NCI-H2196 (cell line): ENCODE measurements at regions not wholly inside any gene's neighbourhood (a gene's known extent, or its start where the extent isn't known, plus 50 kb on each side); places are given as distances from the start of the nearest gene placed in this dataset.

ENCODE experiments used
- DNase-seq: peaks from one replicate; lab custom pipeline; 2025; ENCODE audit not compliant: unreplicated experiment; lab: John Stamatoyannopoulos, UW

DNA sequence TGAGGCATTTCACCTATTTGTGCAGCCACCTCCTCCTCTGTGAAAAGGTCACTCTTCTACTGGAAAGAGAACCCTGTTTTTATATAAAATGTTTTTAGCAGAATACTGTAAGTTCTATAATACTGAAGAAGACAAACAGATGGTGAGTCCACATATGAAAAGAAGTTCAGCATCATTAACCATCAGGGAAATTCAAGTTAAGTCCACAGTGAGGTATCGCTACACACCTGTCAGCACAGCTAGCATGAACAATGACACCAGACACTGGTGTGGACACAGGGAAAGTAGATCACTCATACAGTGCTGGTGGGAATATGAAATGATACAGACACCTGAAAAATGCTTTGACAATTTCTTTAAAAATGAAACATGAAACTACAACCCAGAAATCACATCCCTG lies 133.0 kb downstream of the MAD2L1 start:
- peak; percentile 76 for DNase-seq

DNA sequence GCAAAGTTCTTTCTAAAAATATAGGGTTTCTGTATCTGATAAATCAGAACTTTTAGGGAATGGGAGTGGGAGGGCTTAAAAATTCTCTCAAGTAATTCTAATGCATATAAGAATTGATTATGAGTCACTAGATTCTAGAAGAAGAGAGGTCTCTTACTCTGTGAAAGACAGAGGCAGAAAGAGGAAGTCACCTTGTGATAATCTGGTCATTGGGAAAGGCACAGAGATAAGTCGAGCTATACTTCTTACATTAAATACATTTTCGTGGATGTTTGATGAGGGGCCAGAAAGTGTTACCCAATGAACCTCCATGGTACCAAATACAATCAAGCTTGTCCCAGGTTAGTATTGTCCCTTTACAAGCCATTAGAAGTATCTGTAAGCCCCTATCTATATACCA lies 134.4 kb downstream of the MAD2L1 start:
- DNase-seq: no peak

DNA sequence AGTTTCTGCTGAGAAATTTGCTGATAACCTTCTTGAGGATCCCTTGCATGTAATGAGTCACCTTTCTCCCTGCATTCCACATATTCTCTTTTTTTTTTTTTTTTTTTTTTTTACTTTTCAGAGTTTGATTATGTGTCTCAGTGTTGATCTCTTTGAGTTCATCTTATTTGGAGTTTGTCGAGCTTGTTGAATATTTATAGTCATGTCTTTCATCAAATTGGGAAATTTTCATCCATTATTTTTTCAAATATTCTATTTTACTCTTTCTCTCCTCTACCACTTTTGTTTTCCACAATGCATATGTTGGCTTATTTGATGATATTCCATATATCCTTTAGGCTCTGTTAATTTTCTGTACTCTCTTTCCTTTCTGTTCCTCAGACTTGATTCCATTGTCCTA lies 136.1 kb downstream of the MAD2L1 start:
- no peak for DNase-seq

DNA sequence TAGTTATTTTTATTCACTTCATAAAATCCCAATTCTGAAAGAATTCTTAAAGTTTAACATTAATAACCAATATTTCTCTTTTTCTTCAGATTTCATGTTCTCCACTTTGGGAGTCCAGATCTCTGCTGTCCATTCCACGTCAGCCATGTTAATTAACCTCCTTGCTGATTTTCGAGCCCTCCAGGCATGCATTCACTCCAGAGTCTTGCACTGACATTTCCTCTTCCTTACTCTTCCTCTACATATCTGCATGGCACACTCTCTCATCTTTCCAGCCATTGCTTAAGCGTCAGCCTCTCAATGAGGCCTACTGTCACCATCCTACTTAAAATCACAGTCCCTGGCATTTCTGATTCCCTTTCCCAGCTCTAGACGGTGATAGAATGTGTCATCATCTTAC lies 144.8 kb downstream of the MAD2L1 start:
- no peak for DNase-seq

DNA sequence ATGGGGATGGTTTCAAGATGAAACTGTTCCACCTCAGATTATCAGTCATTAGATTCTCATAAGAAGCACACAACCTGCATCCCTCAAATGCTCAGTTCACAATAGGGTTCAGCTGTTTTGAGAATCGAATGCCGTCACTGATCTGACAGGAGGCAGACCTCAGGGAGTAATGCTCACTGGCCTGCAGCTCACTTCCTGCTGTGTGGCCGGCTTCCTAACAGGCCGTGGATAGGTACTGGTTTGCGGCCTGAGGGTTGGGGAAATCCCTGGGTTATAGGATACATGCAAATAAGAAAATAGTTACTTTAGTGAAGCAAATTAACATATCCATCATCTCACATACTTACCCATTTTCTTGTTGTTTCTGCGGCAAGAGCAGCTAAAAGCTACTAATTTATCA lies 160.4 kb downstream of the MAD2L1 start:
- DNase-seq: no peak

DNA sequence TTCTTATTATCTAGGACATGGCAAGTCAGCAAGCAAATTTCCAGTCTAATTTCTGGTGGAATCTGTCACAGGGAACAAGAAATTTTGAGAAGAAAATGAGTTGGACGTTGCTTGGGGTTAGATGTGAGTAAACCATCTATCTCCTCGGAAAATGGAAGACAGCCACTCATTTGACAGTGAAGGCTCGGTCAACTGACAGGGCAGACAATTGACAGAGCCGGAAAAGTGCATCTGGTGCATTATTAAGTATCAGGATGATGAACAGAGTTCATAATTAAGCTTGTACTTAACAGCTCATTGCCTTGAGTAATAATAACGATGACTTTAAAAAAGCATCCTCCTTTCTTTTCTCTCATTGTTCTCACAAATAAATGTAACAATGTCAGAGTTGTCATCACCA lies 168.4 kb downstream of the MAD2L1 start:
- DNase-seq: no peak

DNA sequence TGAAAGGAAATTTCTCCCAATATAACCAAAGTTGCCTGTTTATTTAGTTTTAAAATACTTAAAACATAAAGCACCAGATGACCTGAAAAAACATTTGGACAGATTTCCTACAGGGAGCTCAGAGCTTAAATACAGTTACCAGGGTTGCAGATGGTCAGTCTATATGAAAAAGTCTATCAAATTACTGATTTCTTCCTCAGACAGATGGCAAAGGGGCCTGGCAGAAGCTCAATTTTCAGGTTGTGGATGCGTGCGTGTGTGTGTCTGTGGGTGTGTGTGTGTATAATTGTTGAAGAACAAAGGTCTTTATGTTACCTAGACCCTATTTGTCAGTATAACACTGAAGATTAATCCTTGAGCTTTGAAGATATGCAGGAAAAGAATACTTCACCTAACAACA lies 169.4 kb downstream of the MAD2L1 start:
- no peak for DNase-seq

DNA sequence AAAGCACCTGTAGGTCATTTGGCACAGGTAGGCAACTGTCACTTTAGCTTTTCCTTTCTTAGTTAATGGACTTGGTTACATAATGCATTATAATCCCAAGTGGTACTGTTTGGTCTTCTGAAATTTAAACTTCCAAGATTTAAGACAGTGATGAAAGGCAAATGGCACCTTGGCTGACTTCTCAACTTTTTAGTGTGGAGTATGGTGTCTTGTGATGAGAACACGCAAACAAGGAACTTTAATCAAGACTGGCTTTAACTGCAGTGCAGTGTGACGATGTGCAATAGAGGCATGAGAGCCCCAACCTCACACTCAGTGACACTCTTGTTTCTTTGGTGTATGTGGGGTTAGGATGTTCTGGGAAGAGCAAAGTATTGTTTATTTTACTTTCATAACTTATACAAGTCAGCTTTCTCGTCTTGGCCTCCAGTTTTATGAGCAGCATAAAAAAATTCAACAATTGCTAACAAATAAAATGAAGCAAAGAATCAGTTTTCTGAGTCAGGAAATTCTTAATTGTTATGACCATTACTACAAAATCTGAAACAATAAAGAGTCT lies 171.9 kb downstream of the MAD2L1 start:
- no peak for DNase-seq

DNA sequence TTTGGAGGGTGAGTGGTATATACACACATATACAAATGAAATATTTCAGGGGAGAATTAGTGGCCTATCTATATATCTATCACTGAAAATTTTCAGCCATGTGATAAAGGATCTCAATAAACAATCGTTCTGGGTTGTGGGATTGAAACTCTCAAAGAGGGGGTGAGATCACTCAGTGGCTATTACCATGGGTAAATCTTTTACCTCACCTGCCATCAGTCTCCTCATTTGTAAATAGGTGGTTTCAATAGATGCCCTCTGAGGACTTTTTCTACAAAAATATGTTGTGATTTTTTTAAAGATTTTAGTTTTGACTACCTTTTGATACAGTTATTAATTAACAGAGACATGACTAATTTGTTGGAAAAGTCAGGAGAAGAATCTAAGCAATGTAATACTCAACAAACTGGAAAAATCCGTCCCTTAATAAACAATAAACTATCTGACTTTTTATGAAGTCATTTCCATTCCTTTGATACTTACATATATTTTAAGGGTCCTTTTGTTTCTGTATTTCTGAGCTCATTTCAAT lies 192.8 kb downstream of the MAD2L1 start:
- no peak for DNase-seq

DNA sequence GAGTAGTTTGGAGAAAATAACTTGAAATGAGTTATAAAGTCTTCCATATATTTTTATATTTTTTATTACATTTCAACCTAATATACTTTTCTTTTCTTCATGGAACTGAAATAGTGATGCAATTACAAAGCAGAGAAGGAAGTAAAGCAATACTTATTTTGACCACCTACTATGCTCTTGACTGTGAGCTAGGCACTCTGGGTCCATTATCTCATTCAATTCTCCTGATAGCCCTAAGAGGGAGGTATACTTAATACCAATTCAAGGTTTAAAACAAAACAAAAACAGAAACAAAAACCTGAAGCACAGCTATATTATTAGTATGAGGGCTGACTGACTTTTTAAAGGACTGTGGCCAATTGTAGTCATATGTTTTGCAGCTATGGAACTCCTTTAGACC lies 193.5 kb downstream of the MAD2L1 start:
- no peak for DNase-seq

DNA sequence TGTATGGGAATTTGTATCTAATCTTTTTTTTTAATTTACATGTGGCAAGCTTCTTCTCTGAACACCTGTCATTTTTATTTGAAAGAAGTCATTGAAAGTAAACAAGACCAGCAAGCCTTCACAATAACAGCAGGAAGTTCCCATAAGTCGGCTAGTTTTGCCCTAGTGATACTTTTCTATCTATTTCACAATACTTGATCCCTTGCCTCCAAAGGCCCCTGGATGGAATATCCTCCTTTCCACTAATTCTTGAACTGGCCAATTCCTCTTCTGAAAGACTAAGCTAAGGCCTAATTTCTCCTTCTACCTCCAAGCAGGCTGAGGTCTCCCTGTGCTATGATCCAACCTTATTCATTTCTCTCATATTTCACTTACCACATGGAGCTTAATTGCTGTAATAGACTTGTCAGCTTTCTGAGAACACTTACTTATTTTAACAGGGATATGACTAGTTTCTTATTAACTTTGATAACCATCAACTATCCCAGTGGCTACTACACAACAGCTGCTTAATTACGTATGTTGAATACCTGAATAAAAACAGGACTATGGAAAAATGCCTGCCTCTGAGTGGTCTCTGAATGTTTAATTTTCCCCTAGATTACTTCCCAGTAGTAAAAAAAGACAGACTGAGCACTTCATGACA lies 194.2 kb downstream of the MAD2L1 start:
- DNase-seq: no peak

DNA sequence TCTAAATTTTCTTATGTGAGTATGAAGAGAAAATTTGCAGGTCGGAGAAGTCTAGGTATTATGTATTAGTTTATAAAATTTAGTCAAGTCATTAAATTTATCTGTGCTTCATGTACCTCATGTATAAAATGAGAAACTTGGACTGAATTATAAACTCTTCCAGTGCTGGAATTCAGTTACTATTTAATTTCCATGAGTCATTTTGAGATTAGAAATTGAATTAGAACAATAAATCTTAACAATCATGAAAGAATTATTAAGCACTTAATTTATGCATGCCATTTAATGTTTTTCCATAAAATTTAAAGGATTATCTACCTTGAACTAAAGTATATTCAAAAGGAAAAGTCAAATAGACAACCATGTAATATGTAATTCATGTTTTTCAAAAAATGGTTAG lies 195.8 kb downstream of the MAD2L1 start:
- no peak for DNase-seq

DNA sequence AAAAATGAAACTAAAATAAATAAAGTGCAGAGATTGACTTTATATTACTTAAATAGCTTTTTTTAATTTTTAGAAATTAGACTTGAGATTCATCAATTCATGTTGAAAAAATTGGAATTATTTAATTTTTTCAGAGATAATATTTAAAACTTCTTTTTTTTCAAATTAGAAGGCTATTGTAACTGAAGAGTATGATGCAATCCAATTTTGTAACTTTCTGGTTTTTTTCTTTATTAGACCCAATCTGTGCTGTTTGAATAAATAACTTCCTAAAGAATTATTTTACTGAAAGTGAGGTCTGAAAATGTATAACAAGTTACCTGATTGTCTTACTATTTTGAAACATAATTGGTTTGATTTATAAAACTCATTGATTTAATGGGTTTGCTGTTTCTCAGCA lies 200.9 kb downstream of the MAD2L1 start:
- no peak for DNase-seq

DNA sequence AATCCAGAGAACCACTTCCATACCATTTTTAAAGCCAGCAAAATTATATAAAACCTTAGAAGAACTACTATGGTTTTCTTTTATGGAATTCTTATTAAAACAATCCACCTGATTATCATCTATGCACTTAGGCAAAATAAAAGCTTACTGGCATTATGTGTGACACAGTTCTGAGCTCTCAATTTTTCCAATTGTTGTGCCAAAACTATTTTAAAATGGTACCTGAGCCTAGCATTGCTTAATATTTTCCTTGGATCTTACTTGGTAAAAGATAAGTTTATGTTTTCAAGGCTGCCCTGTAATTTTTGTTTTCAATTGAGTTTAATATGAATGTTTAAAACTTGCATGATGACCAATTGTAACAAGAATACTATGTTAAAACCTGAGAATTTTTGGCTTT lies 201.3 kb downstream of the MAD2L1 start:
- DNase-seq: no peak

DNA sequence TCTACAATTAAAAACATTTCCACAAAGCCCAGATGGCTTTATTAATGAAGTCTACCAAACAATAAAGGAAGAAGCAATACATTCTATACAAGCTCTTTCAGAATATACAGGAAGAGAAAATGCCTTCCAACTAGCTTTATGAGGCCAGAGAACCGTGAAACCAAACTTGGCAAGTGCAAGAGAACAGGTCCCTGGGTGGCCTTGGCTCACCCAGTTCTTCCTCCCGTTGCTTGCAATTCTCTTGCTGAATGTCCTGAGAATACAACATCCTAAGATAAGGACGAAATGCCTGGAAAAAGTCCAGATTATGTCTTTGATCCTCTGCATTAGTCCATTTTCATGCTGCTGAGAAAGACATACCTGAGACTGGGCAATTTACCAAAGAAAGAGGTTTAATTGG lies 204.9 kb downstream of the MAD2L1 start:
- no peak for DNase-seq

DNA sequence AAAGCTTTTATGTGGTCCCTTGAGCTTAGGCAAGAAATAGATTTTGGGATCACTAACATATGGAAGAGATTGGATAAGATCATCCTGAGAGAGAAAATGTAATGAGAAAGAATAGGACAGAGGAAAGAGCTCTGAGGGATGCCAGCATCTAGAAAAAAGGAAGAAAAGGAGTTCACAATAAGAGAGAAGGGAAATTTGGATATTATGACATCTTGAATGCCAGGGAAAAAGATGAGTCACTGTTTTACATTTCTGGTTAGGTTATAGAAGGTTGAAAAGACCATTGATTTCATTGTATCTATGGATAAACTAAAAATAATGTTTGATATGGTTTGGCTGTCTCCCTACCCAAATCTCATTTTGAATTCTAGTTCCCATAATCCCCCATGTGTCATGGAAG lies 208.5 kb downstream of the MAD2L1 start:
- DNase-seq: no peak

DNA sequence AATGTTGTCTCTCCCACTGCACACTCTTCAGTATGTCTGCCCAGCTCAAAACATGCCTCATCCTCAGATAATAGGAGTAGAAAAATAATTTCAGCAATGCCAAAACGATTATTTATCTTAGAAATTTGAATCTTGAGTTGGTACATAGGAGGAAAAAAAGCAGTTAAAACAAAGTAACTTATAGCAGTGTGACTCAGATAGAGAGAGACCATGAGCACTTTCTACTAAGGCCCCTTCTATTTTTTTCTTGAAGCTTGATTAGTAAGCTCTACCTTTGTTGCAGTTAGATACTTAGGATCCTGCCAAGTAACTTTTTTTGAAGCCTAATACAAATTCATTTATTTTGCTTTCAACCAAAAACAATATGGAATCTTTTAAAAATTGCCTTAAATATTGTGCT lies 212.3 kb downstream of the MAD2L1 start:
- no peak for DNase-seq

DNA sequence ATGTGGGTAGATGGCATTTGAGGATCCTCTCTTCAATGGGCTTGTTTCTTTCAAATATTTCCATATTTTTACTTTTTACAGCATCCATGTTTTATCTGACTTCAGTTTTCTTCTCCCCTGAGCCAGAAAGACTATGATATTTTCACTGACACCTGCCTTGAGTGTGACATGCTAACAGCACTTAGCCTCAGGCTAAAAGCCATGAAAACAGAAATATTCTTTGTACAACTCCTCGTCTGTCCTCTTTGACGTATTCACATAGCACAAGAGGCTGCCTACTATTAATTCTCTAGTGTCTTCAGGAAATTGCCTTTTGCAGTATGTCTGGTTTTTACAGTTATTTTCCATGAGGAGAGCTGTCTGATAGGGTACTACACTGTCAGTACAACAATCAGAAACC lies 215.0 kb downstream of the MAD2L1 start:
- no peak for DNase-seq

DNA sequence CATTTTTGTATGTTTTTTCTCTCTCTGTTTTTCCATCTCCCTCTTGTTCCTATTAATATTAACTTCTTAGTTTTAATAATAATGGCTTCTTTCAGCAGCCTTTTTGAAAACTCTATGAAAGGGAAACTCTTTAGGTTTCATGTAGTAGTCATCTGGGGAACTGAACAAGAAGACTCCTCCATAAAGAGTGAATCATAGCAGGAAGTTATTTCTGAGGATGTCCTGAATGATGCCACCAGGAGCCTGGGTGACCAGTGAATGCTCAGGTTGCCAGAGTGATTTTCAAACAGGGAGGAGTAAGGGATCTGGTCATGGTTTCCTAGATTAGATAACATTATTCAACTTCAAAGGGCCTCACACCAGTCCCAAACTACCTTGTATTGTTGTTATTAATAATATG lies 212.8 kb upstream of the PDE5A start:
- DNase-seq: no peak

DNA sequence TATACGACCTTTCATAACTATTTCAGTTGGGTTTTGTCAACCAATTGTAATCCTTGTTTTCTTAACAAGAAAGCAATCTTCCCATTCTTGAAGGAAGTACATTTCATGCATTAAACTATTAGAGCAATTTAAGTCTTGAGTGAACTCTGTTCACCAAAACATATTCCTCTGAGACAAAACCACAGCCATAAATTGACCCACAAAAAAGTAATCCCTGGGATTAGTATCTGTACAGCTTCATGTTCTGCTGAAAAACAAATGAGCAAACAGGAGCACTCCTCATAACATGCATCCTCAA lies 207.0 kb upstream of the PDE5A start:
- DNase-seq: no peak

DNA sequence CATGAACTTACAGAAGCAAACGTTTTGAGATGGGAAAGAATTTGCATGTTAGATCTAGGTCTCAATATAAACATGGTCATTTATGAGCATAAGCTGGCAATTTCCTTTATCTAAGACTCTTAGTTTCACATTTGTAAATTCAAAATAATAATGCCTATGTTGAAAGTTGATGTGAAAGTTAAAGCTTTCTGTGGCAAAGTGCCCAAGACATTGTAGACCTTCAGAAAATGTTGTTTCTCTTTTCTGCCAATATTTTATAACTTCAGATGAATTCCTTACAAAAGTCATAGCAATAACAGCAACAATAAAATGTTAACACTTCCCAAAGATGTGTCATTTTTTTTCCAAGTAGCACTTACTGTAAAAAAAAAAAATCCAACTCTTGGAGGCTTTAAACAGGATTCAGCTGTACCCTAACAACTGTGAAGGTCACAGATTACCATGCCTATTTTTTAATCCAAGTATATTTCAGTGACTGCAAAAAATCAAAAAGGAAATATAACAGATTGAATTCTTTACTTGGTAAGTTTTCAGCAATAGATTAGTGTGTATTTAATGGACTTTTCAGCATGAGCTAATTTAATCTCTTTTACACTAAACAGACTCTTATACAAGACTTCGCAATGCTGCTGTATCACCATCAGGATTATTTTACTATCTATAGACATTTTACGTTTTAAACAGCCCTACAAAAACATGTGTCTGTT lies 206.5 kb upstream of the PDE5A start:
- DNase-seq: no peak

DNA sequence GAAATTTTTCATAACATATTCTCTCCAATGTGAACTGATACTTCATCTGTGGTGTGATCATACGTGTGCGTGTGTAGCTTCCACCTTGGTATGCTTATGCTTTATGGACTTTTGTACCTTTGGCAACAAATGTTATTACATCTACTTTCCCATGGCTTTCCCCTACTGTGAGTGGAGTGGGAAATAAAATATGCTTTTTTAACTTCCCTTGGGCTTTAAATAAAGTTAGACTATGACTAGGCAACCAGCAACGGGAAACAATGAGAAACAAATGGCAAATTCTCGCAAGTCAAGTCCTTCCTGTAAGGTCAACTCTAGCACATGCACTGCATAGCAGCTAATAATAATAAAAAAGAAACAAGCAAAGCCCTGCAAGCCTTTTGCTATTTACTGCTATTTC lies 205.0 kb upstream of the PDE5A start:
- DNase-seq: no peak

DNA sequence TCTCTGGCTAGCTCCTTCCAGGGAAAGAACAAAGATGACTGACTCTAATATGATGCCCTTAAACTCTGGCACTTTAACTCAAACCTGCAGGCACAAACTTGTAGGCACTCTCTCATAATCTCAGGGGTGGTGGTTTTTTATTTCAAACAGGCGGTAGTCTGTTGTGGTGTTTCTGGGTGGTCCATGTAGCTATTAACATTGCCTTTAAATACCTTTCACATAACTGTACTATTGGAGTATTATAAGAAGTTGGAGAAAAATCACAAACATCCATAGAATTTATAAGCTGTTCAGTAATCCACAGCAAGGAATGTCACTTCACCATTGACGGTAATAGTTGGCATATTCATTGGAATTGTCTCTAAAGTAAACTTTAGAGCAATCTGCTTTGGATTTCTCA lies 204.2 kb upstream of the PDE5A start:
- DNase-seq: no peak
